ENCODE measurements at regions not wholly inside any gene's neighbourhood (a gene's known extent, or its start where the extent isn't known, plus 50 kb on each side); places are given as distances from the start of the nearest gene placed in this dataset.

GRCh38 chr15:39317225-39317624, 263.7 kb upstream of the THBS1 start:
- Histone ChIP-seq H3K4me3 (ENCODE audit: low read length) (no peak overlapping the region), H3K27me3 (replicated peaks; ENCODE audit: insufficient read depth, low read length) (no peaks in the 10 kb centered on the region), H3F3A (ENCODE audit: insufficient read depth, low read length) (no peaks in the 10 kb centered on the region), H3K27ac (ENCODE audit: low read length) (no peak overlapping the region), H3K9ac (ENCODE audit: low read length) (no peak overlapping the region), H3K36me3 (replicated peaks; ENCODE audit: insufficient read depth, low read length) (no peaks in the 10 kb centered on the region), H3K9me2 (replicated peaks; ENCODE audit: insufficient read depth, low read length) (no peaks in the 10 kb centered on the region), H4K20me1 (ENCODE audit: insufficient read depth, low read length) (no peaks in the 10 kb centered on the region), H3K4me2 (ENCODE audit: low read depth, low read length) (no peak overlapping the region), H3K79me2 (ENCODE audit: low read length) (no peaks in the 10 kb centered on the region), H2AFZ (ENCODE audit: low read length) (no peak overlapping the region), H3K9me3 (replicated peaks; ENCODE audit: insufficient read depth, low read length) (no peaks in the 10 kb centered on the region), H3K4me1 (ENCODE audit: low read length) (no peaks in the 10 kb centered on the region)
- TF ChIP-seq CTCF (IDR thresholded peaks at IDR 0.05; ENCODE audit: low read length) (no peak), EZH2 (optimal IDR thresholded peaks at IDR 0.05; ENCODE audit: low read depth, low read length) (no peak), EZH2phosphoT487 (IDR thresholded peaks at IDR 0.05; ENCODE audit: low read length) (no peak)
- DNase-seq = no peak

GRCh38 chr15:39318231-39318630, 262.6 kb upstream of the THBS1 start:
- TF ChIP-seq CTCF (IDR thresholded peaks at IDR 0.05; ENCODE audit: low read length) (no peak), EZH2phosphoT487 (IDR thresholded peaks at IDR 0.05; ENCODE audit: low read length) (no peak)
- Histone ChIP-seq H3F3A (ENCODE audit: insufficient read depth, low read length) (no peaks in the 10 kb centered on the region), H3K79me2 (ENCODE audit: low read length) (no peaks in the 10 kb centered on the region), H3K4me2 (ENCODE audit: low read depth, low read length) (no peak overlapping the region), H4K20me1 (ENCODE audit: insufficient read depth, low read length) (no peaks in the 10 kb centered on the region), H3K27ac (ENCODE audit: low read length) (no peak overlapping the region), H3K36me3 (replicated peaks; ENCODE audit: insufficient read depth, low read length) (no peaks in the 10 kb centered on the region), H3K9ac (ENCODE audit: low read length) (no peak overlapping the region), H2AFZ (ENCODE audit: low read length) (no peak overlapping the region), H3K4me1 (ENCODE audit: low read length) (no peaks in the 10 kb centered on the region), H3K4me3 (ENCODE audit: low read length) (no peak overlapping the region), H3K9me3 (replicated peaks; ENCODE audit: insufficient read depth, low read length) (no peaks in the 10 kb centered on the region), H3K27me3 (replicated peaks; ENCODE audit: insufficient read depth, low read length) (no peaks in the 10 kb centered on the region), H3K9me2 (replicated peaks; ENCODE audit: insufficient read depth, low read length) (no peaks in the 10 kb centered on the region)
- no peak for DNase-seq

GRCh38 chr15:39320355-39320754, 260.5 kb upstream of the THBS1 start:
- Histone ChIP-seq H3K79me2 (ENCODE audit: low read length) (no peaks in the 10 kb centered on the region), H3K27ac (ENCODE audit: low read length) (no peak overlapping the region), H3K9me2 (replicated peaks; ENCODE audit: insufficient read depth, low read length) (no peaks in the 10 kb centered on the region), H4K20me1 (ENCODE audit: insufficient read depth, low read length) (no peaks in the 10 kb centered on the region), H2AFZ (ENCODE audit: low read length) (no peak overlapping the region), H3K9me3 (replicated peaks; ENCODE audit: insufficient read depth, low read length) (no peaks in the 10 kb centered on the region), H3K4me3 (ENCODE audit: low read length) (no peak overlapping the region), H3K27me3 (replicated peaks; ENCODE audit: insufficient read depth, low read length) (no peaks in the 10 kb centered on the region), H3F3A (ENCODE audit: insufficient read depth, low read length) (no peaks in the 10 kb centered on the region), H3K36me3 (replicated peaks; ENCODE audit: insufficient read depth, low read length) (no peaks in the 10 kb centered on the region), H3K4me2 (ENCODE audit: low read depth, low read length) (no peak overlapping the region), H3K9ac (ENCODE audit: low read length) (no peak overlapping the region), H3K4me1 (ENCODE audit: low read length) (no peaks in the 10 kb centered on the region)
- no peak for TF ChIP-seq EZH2 (optimal IDR thresholded peaks at IDR 0.05; ENCODE audit: low read depth, low read length)
- TF ChIP-seq CTCF (IDR thresholded peaks at IDR 0.05; ENCODE audit: low read length) = no peak
- TF ChIP-seq EZH2phosphoT487 (IDR thresholded peaks at IDR 0.05; ENCODE audit: low read length) = no peak
- no peak for DNase-seq

Measured in MM.1S (cell line).